Stimulated activated CD4-positive, alpha-beta T cell treated with anti-CD3 and anti-CD28 coated beads, Interleukin-4, amount 100 ng/mL, for 48 hours (primary cell): ENCODE measurements at regions not wholly inside any gene's neighbourhood (a gene's known extent, or its start where the extent isn't known, plus 50 kb on each side); places are given as distances from the start of the nearest gene placed in this dataset.
"Not testable (repeated sequence)": the region's sequence is repeated elsewhere in the genome, so short reads cannot be mapped to it uniquely, and the experiment has no call there.

Source experiments
- DNase-seq, 2 donors: peaks; one replicate each; pipeline ENCODE4 v3.0.0-alpha.2; 2020; ENCODE audit warnings: low read depth in 2 of 2

DNA sequence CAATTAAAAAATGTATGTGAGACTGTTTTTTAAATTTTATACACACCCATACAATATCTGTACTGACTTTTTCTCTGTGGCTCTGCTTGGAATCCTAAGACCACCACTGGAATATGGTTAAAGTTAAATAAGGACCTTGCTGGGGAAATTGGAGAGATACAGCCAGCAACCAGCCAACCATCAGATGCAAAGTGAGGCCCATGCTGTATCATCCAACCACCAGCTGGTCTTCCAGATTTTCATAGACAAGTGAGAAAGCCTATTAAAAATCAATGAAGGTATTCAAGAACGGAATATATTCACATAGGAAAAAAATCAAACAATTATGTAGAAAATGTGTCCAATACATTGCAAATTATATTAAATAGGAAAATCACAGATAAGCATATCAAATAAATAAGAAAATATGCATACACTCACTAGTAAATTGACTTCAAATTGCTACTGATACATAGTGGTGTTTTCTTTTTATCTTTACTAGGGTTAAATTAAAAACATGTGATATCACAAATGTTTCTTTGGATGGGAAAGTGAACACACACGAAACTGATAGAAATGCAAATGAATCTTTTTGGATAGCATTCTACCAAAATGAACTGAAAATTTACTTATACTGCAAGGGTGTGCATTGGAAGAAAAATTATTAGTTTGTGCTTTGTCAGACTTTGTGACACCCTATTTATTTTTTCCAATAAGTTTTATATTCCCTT is 1486.3 kb downstream of the BRINP3 start:
- no peak for DNase-seq

GRCh38 chr1:189007824-189008223 is 1469.8 kb downstream of the BRINP3 start:
- DNase-seq = no peak

- DNase-seq = no peak
Observed at GRCh38 chr1:189021577-189021976, 1456.1 kb downstream of the BRINP3 start.

DNA sequence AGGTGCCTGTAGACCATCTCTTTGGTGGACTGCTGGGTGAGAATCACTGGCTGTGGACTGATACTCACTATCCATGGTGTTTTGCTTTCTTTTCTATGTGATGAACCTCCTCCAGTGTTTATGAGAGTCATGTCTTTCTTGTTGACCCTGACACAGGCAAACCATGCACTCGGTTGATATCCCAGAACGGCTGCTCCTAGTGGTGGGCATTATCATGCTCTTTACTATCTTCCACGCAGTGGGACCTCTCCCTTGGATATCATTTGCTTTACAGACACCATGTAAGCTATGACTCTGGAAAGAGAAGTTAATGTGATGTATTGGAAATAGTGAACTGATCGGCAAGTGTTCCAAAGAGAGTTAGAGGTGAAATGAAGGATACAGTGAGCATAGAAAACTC is 1455.6 kb downstream of the BRINP3 start:
- DNase-seq = no peak

DNA sequence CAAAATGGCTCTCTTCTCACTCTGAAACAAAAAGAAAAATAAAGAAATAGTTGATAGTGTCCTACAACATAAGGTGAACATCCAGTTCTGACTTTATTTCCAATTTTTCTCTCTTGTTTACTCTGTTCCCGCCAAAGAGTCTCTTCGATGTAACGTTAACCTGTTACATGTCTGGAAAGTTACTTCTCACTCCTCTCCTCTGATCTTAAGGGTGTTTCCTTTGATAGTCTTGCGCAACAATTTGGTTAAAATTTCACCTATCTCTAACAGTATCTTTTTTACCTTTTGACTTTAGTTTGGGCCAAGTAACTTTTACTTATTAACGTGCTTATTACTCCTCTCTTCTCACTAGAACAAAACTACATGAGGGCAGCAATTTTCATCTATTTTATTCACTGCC is 1450.2 kb downstream of the BRINP3 start:
- DNase-seq = no peak

DNA sequence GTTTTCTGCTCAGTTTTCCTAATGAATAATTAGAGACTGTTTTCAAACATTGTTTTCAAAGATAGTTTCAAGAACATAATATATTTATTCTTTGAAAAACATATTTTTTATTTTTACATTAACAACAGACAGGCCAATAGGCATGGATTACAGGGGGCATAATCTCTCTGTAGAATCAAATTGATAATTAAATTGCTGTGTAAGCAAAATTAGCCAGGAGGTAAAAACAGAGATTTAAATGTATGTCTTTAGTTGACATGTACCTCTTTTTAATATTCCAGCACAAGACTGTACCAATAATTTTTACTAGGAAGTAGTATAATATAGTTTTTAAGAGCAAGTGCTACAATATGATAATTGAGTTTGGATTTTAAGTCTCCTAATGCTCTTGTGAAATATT is 1444.5 kb downstream of the BRINP3 start:
- DNase-seq = no peak

GRCh38 chr1:189036628-189037027 is 1441.0 kb downstream of the BRINP3 start:
- DNase-seq = no peak

GRCh38 chr1:189046127-189046526 is 1431.5 kb downstream of the BRINP3 start:
- DNase-seq = no peak

DNA sequence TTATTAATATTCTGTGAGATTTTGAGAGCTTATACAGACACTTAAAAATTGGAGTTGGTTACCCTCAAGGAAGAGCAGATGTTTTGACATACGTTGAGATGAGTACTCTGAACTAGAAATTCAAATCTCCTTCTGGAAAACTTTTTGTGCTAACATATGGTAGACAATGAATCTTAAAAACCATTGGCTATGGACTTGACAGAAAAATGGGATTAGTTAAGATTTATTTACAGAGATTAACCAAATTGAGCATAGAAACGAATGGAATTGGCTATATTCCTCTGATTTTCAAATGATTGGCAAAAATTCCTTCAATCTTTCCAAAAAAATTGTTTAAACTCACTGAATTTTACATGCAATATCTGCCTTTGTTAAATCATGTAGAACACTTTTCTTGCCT is 1392.9 kb downstream of the BRINP3 start:
- no peak for DNase-seq

DNA sequence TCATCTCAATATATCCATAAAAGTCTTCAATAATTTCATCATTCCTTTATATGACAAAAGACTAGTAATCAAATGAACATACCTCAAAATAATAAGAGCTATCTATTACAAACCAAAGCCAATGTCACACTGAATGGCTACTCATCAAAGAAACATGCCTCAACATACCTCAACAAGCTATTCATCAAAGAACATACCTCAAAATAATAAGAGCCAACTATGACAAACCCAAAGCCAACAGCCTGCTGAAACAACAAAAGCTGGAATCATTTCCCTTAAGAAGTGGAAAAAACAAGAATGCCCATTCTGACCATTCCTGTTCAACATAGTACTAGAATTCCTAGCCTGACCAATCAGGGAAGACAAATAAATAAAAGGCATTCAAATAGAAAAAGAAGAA is 1373.7 kb downstream of the BRINP3 start:
- no peak for DNase-seq

- no peak for DNase-seq
Observed at GRCh38 chr1:189117072-189117770, 1360.4 kb downstream of the BRINP3 start.

DNA sequence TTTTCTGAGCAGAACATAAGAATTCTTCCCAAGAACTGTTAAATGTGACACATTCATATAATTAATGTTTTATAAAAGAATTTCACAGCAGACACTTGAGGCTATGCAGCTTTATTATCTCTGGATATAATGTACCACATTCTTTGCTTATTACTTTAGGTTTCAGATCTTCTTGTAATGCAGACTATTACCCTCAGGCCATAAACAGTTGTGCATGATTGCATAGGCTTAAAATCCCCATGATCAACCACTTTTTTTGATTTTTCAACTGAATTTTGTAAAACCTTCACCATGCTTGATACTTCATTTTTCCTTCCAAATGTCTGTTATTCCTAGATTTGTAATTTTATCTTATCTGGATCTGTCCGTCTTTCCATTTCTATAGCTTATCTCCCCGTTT is 1355.7 kb downstream of the BRINP3 start:
- no peak for DNase-seq

GRCh38 chr1:189125694-189126093 is 1352.0 kb downstream of the BRINP3 start:
- DNase-seq = no peak

DNA sequence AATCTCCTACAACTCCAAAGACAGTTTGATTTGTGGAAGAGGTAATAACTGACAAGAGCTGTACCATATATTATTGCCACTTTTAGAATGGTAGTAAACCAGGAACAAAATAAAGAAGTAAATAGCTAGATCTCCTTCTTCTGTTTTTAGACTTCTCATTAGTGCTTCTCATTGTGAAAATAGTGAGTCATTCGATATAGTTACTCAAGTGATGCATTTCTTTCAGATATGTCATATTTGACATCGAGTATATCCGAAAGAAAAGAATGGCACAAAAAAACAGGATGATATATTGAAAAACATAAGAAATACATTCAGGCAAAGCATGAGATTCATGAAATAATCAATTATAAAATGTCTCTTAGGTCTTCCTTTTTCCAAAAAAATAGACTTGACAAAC is 1346.1 kb downstream of the BRINP3 start:
- no peak for DNase-seq

- not testable (repeated sequence) for DNase-seq
Observed at GRCh38 chr1:189139748-189140147, 1337.9 kb downstream of the BRINP3 start.

GRCh38 chr1:189141056-189141455 is 1336.6 kb downstream of the BRINP3 start:
- DNase-seq = no peak

DNA sequence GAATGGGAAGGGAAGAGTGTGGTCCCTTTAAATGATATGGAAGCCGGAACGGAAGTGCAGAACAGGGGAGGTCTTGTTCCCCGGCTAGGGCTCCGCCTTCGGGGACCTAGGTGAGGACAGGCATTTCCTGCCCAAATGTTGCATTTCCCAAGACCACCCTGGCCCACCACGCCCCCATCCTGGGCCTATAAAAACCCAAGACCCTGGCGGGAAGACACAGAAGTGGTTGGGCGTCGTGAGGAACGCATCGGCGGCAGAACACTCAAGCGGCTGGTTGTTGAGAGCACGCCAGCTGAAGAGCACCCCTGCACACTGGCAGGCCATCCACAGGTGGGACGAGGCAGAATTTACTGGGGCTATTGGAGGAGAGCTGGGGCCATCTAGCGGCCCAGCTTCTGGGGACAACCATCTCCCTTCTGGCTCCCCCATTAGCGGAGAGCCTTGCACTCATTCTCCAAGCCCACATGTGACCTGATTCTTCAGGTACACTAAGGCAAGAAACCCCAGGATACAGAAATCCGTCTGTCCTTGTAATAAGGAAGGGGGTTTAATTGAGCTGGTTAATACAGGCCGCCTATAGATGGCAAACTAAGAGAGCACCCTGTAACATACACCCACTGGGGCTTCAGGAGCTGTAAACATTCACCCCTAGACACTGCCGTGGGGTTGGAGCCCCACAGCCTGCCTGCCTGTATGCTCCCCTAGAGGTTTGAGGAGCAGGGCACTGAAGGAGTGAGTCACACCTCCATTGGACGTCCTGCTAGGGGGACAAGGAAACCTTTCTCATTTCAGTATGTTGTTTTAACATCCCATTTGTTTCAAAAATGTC is 1327.9 kb downstream of the BRINP3 start:
- no peak for DNase-seq

DNA sequence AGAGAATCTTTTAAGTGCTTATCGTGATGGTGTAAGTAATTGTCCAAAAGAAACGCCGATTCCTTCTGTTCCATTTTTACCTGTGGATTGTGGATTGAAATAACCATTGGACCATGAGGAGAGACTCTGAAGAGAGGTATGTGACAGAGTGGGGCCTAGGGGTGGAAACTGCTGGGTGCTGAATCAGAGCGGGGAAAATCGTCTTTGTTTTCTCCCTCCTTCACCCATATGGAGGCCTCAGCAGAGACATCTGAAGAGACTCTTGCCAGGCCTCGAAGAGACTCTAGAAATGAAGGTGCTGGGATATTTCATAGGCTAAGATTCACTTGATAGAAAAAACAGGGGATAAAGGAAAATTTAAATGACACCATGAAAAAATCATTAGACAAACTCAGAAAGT is 1327.0 kb downstream of the BRINP3 start:
- DNase-seq = no peak

DNA sequence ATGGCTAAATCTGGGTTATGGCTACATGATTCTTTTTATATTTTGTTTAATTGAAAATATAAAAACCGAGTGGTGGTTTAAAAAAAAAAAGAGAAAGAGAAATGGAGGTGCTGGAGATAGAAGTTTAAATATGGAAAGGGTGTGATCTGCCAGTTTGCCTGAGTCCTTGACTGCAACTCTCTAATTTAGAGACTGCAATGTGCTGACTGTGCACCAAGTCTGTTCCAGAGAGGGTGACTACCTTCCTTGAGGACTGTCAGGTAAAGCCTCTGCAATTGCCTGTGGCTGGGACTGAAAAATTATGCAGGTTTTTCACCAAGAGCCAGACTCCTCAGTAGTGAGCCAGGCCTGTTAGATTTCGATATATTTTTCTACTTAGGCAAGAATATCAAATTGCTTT is 1326.3 kb downstream of the BRINP3 start:
- DNase-seq = no peak

- DNase-seq = no peak
Observed at GRCh38 chr1:189152685-189153084, 1325.0 kb downstream of the BRINP3 start.

- no peak for DNase-seq
Observed at GRCh38 chr1:189158155-189158554, 1319.5 kb downstream of the BRINP3 start.

DNA sequence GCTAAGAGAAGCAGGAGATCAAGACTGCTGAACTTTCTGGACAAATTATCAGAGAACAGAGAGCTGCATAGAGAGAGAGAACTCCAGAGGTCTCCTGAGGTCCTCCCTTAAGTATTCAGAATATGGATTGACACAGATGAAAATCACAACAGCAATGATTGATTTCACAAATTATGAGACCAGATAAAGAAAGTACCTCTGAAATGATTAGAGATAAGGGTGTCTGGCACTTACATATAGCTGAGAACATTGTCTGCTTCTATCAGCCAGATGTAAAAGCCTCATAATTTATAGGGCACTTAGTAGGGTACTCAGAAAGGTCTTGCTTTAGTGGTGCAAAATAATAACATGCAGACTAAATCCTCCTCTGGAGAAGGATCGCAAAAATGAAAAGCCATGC is 1301.8 kb downstream of the BRINP3 start:
- DNase-seq = no peak

GRCh38 chr1:189180057-189180456 is 1297.6 kb downstream of the BRINP3 start:
- no peak for DNase-seq
